ENCODE measurements at regions not wholly inside any gene's neighbourhood (a gene's known extent, or its start where the extent isn't known, plus 50 kb on each side); places are given as distances from the start of the nearest gene placed in this dataset.
"Not testable (repeated sequence)": the region's sequence is repeated elsewhere in the genome, so short reads cannot be mapped to it uniquely, and the experiment has no call there.

GRCh38 chr7:153061910-153062528, 302.5 kb downstream of the ACTR3B start:
- intact Hi-C loops (cut with micrococcal nuclease) = no loop called here
- no peak for DNase-seq
- ATAC-seq = no peak

GRCh38 chr7:153065051-153065450, 305.5 kb downstream of the ACTR3B start:
- intact Hi-C loops (cut with micrococcal nuclease) = no loop called here
- DNase-seq (no peak), ATAC-seq (no peak)

- ATAC-seq (no peak), DNase-seq (no peak)
- intact Hi-C loops (cut with micrococcal nuclease) = no loop called here
Observed at GRCh38 chr7:153066711-153067110, 307.2 kb downstream of the ACTR3B start.

- intact Hi-C loops (cut with micrococcal nuclease) = no loop called here
Observed at GRCh38 chr7:153070141-153070540, 310.6 kb downstream of the ACTR3B start.

GRCh38 chr7:153072806-153073205, 313.3 kb downstream of the ACTR3B start:
- no peak for DNase-seq
- no peak for ATAC-seq
- intact Hi-C loops (cut with micrococcal nuclease) = no loop called here

More at GRCh38 chr7:153070141-153070540, 310.6 kb downstream of the ACTR3B start:
- no peak for ATAC-seq
- no peak for DNase-seq

- DNase-seq; ATAC-seq; intact Hi-C loops (cut with micrococcal nuclease): not testable (repeated sequence)
Observed at GRCh38 chr7:153076289-153076688, 316.7 kb downstream of the ACTR3B start.

- DNase-seq (no peak), ATAC-seq (no peak)
- intact Hi-C loops (cut with micrococcal nuclease) = no loop called here
Observed at GRCh38 chr7:153081496-153081895, 321.9 kb downstream of the ACTR3B start.

GRCh38 chr7:153084278-153084677, 324.7 kb downstream of the ACTR3B start:
- DNase-seq (no peak), ATAC-seq (no peak)
- intact Hi-C loops (cut with micrococcal nuclease) = no loop called here

GRCh38 chr7:153087498-153087897, 327.9 kb downstream of the ACTR3B start:
- DNase-seq (no peak), ATAC-seq (no peak)
- intact Hi-C loops (cut with micrococcal nuclease) = no loop called here

- DNase-seq (no peak), ATAC-seq (no peak)
- intact Hi-C loops (cut with micrococcal nuclease) = no loop called here
Observed at GRCh38 chr7:153088601-153089000, 329.0 kb downstream of the ACTR3B start.

GRCh38 chr7:153090209-153090608, 330.7 kb downstream of the ACTR3B start:
- ATAC-seq (no peak), DNase-seq (no peak)
- intact Hi-C loops (cut with micrococcal nuclease) = no loop called here

GRCh38 chr7:153090764-153091163, 331.2 kb downstream of the ACTR3B start:
- intact Hi-C loops (cut with micrococcal nuclease) = no loop called here
- ATAC-seq (no peak), DNase-seq (no peak)

- no peak for ATAC-seq
- intact Hi-C loops (cut with micrococcal nuclease) = no loop called here
- no peak for DNase-seq
Observed at GRCh38 chr7:153091477-153091876, 331.9 kb downstream of the ACTR3B start.

- intact Hi-C loops (cut with micrococcal nuclease) = no loop called here
- ATAC-seq (no peak), DNase-seq (no peak)
Observed at GRCh38 chr7:153097511-153098201, 338.1 kb downstream of the ACTR3B start.

- intact Hi-C loops (cut with micrococcal nuclease) = no loop called here
- ATAC-seq = no peak
- no peak for DNase-seq
Observed at GRCh38 chr7:153099235-153099634, 339.7 kb downstream of the ACTR3B start.

- DNase-seq = no peak
- intact Hi-C loops (cut with micrococcal nuclease) = no loop called here
- no peak for ATAC-seq
Observed at GRCh38 chr7:153100691-153101237, 341.2 kb downstream of the ACTR3B start.

- intact Hi-C loops (cut with micrococcal nuclease) = no loop called here
- DNase-seq (no peak), ATAC-seq (no peak)
Observed at GRCh38 chr7:153103202-153103601, 343.6 kb downstream of the ACTR3B start.

- ATAC-seq (no peak), DNase-seq (no peak)
- intact Hi-C loops (cut with micrococcal nuclease) = no loop called here
Observed at GRCh38 chr7:153107826-153108225, 348.3 kb downstream of the ACTR3B start.

GRCh38 chr7:153109566-153109965, 350.0 kb downstream of the ACTR3B start:
- intact Hi-C loops (cut with micrococcal nuclease) = no loop called here
- no peak for DNase-seq
- ATAC-seq = no peak

- ATAC-seq = no peak
Observed at GRCh38 chr7:153110606-153111005, 351.1 kb downstream of the ACTR3B start.

GRCh38 chr7:153122255-153122654, 362.7 kb downstream of the ACTR3B start:
- intact Hi-C loops (cut with micrococcal nuclease); ATAC-seq: not testable (repeated sequence)

More at GRCh38 chr7:153110606-153111005, 351.1 kb downstream of the ACTR3B start:
- no peak for DNase-seq
- intact Hi-C loops (cut with micrococcal nuclease) = no loop called here

More at GRCh38 chr7:153122255-153122654, 362.7 kb downstream of the ACTR3B start:
- DNase-seq = not testable (repeated sequence)
